H1 (cell line): ENCODE measurements at regions not wholly inside any gene's neighbourhood (a gene's known extent, or its start where the extent isn't known, plus 50 kb on each side); places are given as distances from the start of the nearest gene placed in this dataset.

Source experiments
- ATF2 ChIP-seq: IDR thresholded peaks from 2 replicates; pipeline ENCODE4 v1.6.1; 2012; ENCODE audit warnings: low read length, inconsistent platforms
- BCL11A ChIP-seq, 2 experiments: IDR thresholded peaks; one replicate each; pipeline ENCODE4 v1.6.1; 2011; ENCODE audit warnings: low read depth in 2 of 2, low read length in 2 of 2, mild to moderate bottlenecking in 2 of 2
- CHD2 ChIP-seq: IDR thresholded peaks from 2 replicates; pipeline ENCODE4 v1.6.1; 2012; ENCODE audit warnings: low read length, improper control_type of control experiment
- CTCF ChIP-seq, 3 experiments: IDR thresholded peaks; 1 replicate in 2 of 3; 2 replicates in 1 of 3; pipeline versions ENCODE4 v1.5.1 to v1.6.1; 2011; ENCODE audit warnings: low read length in 3 of 3, mild to moderate bottlenecking in 3 of 3, inconsistent platforms in 2 of 3, low read depth in 1 of 3, moderate library complexity in 1 of 3; ENCODE audit not compliant: insufficient read depth in 1 of 3; ENCODE audit errors: control extremely low read depth in 1 of 3
- GTF2F1 ChIP-seq: IDR thresholded peaks from 2 replicates; pipeline ENCODE4 v1.6.1; 2012; ENCODE audit warnings: low read depth, low read length, improper control_type of control experiment, borderline replicate concordance
- JUND ChIP-seq: IDR thresholded peaks from 2 replicates; pipeline ENCODE4 v1.6.1; 2011; ENCODE audit warnings: mild to moderate bottlenecking, improper control_type of control experiment, low read length
- POLR2A ChIP-seq, 2 experiments: IDR thresholded peaks; 1 replicate in 1 of 2; 2 replicates in 1 of 2; pipeline ENCODE4 v1.6.1; 2011; ENCODE audit warnings: low read depth in 2 of 2, low read length in 2 of 2, mild to moderate bottlenecking in 2 of 2; ENCODE audit errors: control extremely low read depth in 1 of 2
- POU5F1 ChIP-seq: IDR thresholded peaks from 2 replicates; pipeline ENCODE4 v1.6.1; 2011; ENCODE audit warnings: low read depth, mild to moderate bottlenecking, low read length, moderate library complexity
- SIN3A ChIP-seq, 2 experiments: IDR thresholded peaks in 1 of 2; conservative IDR thresholded peaks in 1 of 2; 2 replicates each; pipeline ENCODE4 v1.6.1; 2011 to 2012; ENCODE audit warnings: low read length in 2 of 2, improper control_type of control experiment in 1 of 2, low read depth in 1 of 2, mild to moderate bottlenecking in 1 of 2
- SP4 ChIP-seq: IDR thresholded peaks from 2 replicates; pipeline ENCODE4 v1.6.1; 2012; ENCODE audit warnings: low read length, inconsistent platforms
- TCF12 ChIP-seq: IDR thresholded peaks from 2 replicates; pipeline ENCODE4 v1.6.1; 2011; ENCODE audit warnings: low read depth, mild to moderate bottlenecking, low read length
- TEAD4 ChIP-seq: IDR thresholded peaks from 2 replicates; pipeline ENCODE4 v1.6.1; 2012; ENCODE audit warnings: low read depth, low read length, inconsistent platforms, mixed read lengths
- TF ChIP-seq, protein P1 (sequence below): IDR thresholded peaks from 2 replicates; pipeline ENCODE4 v1.6.1; 2012; ENCODE audit warnings: inconsistent platforms

DNA sequence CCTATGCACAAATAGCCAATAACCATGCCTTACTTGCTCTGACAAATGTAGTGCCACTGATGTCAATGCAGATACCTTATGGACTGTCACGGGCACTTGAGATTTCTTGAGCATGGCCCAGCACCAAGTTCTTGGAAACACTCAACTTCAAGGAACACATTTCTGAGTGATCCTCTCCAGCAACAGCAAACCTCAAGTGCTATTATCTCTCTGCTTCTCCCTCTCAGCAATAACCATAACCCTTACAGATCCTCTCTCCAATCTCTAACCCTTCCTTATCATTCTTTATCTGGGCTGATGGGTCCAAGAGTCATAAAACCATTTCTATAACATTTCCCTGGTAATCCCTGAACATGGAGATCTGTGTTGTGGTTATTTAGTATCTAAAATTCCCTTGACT lies 266.9 kb upstream of the STXBP5 start:
- no peak for TF ChIP-seq CTCF (IDR thresholded peaks at IDR 0.05; ENCODE audit: control extremely low read depth in 1 of 3, insufficient read depth in 1 of 3, low read depth in 1 of 3, low read length in 3 of 3)
- no peak for TF ChIP-seq POU5F1
- TF ChIP-seq BCL11A (IDR thresholded peaks at IDR 0.05; ENCODE audit: low read depth in 2 of 2, low read length in 2 of 2): no peak
- no peak for TF ChIP-seq ATF2
- no peak for TF ChIP-seq POLR2A (IDR thresholded peaks at IDR 0.05; ENCODE audit: control extremely low read depth in 1 of 2, low read depth in 2 of 2, low read length in 2 of 2)
- no peak for TF ChIP-seq GTF2F1
- no peak for TF ChIP-seq JUND
- TF ChIP-seq, protein P1, sequence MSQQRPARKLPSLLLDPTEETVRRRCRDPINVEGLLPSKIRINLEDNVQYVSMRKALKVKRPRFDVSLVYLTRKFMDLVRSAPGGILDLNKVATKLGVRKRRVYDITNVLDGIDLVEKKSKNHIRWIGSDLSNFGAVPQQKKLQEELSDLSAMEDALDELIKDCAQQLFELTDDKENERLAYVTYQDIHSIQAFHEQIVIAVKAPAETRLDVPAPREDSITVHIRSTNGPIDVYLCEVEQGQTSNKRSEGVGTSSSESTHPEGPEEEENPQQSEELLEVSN: no peak
- no peak for TF ChIP-seq SP4
- TF ChIP-seq CHD2: no peak
- TF ChIP-seq TCF12: no peak
- no peak for TF ChIP-seq SIN3A (conservative IDR thresholded peaks at IDR 0.05 in 1 of 2, IDR thresholded peaks at IDR 0.05 in 1 of 2; ENCODE audit: low read depth in 1 of 2, low read length in 2 of 2)
- no peak for TF ChIP-seq TEAD4
